ENCODE measurements at regions not wholly inside any gene's neighbourhood (a gene's known extent, or its start where the extent isn't known, plus 50 kb on each side); places are given as distances from the start of the nearest gene placed in this dataset.

GRCh38 chr16:9392956-9393355 lies 301.5 kb downstream of the HAPSTR1 start:
- Histone ChIP-seq H3K4me3 (ENCODE audit: low read depth in 1 of 3, low read length in 3 of 3) (no peak overlapping the region), H3K9ac (ENCODE audit: low read depth in 1 of 2, low read length in 2 of 2) (no peak overlapping the region), H3K27me3 (ENCODE audit: control insufficient read depth in 4 of 4, insufficient read depth in 4 of 4, low read length in 3 of 4) (no peaks in the 10 kb centered on the region), H3K36me3 (ENCODE audit: control insufficient read depth in 4 of 4, insufficient read depth in 3 of 4, low read depth in 1 of 4, low read length in 3 of 4) (peaks cover 0 to 2% (median 0%) of the 10 kb centered on the region in 4 donors), H3K27ac (ENCODE audit: low read depth in 1 of 2, low read length in 2 of 2) (no peak overlapping the region), H3K9me3 (ENCODE audit: control insufficient read depth in 4 of 4, low read length in 3 of 4) (peaks cover 0 to 1% (median 0%) of the 10 kb centered on the region in 4 donors), H3K4me1 (ENCODE audit: control insufficient read depth in 4 of 4, insufficient read depth in 4 of 4, low read length in 3 of 4) (peaks cover 0 to 11% (median 4%) of the 10 kb centered on the region in 4 donors)
- no peak for DNase-seq (ENCODE audit: low spot score)
- TF ChIP-seq, protein P1, sequence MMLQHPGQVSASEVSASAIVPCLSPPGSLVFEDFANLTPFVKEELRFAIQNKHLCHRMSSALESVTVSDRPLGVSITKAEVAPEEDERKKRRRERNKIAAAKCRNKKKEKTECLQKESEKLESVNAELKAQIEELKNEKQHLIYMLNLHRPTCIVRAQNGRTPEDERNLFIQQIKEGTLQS (IDR thresholded peaks at IDR 0.05), result no peak
- TF ChIP-seq NR2F2 (IDR thresholded peaks at IDR 0.05) (no peak), HNF4A (conservative IDR thresholded peaks at IDR 0.05) (no peak), RAD21 (IDR thresholded peaks at IDR 0.05) (no peak), SP1 (IDR thresholded peaks at IDR 0.05) (no peak), FOXA1 (IDR thresholded peaks at IDR 0.05) (no peak), YY1 (IDR thresholded peaks at IDR 0.05) (no peak), RXRA (IDR thresholded peaks at IDR 0.05) (no peak), HNF4G (IDR thresholded peaks at IDR 0.05) (no peak), TAF1 (conservative IDR thresholded peaks at IDR 0.05) (no peak), JUND (IDR thresholded peaks at IDR 0.05) (no peak), EGR1 (IDR thresholded peaks at IDR 0.05; ENCODE audit: low read depth in 2 of 2) (no peak), REST (IDR thresholded peaks at IDR 0.05) (no peak), FOXA2 (IDR thresholded peaks at IDR 0.05) (no peak), GABPA (IDR thresholded peaks at IDR 0.05 in 1 of 2, conservative IDR thresholded peaks at IDR 0.05 in 1 of 2) (no peak)
- TF ChIP-seq, protein P2, sequence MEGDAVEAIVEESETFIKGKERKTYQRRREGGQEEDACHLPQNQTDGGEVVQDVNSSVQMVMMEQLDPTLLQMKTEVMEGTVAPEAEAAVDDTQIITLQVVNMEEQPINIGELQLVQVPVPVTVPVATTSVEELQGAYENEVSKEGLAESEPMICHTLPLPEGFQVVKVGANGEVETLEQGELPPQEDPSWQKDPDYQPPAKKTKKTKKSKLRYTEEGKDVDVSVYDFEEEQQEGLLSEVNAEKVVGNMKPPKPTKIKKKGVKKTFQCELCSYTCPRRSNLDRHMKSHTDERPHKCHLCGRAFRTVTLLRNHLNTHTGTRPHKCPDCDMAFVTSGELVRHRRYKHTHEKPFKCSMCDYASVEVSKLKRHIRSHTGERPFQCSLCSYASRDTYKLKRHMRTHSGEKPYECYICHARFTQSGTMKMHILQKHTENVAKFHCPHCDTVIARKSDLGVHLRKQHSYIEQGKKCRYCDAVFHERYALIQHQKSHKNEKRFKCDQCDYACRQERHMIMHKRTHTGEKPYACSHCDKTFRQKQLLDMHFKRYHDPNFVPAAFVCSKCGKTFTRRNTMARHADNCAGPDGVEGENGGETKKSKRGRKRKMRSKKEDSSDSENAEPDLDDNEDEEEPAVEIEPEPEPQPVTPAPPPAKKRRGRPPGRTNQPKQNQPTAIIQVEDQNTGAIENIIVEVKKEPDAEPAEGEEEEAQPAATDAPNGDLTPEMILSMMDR (IDR thresholded peaks at IDR 0.05; ENCODE audit: low read depth, low read length, missing input control), result no peak
- TF ChIP-seq, protein P3, sequence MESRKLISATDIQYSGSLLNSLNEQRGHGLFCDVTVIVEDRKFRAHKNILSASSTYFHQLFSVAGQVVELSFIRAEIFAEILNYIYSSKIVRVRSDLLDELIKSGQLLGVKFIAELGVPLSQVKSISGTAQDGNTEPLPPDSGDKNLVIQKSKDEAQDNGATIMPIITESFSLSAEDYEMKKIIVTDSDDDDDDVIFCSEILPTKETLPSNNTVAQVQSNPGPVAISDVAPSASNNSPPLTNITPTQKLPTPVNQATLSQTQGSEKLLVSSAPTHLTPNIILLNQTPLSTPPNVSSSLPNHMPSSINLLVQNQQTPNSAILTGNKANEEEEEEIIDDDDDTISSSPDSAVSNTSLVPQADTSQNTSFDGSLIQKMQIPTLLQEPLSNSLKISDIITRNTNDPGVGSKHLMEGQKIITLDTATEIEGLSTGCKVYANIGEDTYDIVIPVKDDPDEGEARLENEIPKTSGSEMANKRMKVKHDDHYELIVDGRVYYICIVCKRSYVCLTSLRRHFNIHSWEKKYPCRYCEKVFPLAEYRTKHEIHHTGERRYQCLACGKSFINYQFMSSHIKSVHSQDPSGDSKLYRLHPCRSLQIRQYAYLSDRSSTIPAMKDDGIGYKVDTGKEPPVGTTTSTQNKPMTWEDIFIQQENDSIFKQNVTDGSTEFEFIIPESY (IDR thresholded peaks at IDR 0.05), result no peak
- TF ChIP-seq, protein P4, sequence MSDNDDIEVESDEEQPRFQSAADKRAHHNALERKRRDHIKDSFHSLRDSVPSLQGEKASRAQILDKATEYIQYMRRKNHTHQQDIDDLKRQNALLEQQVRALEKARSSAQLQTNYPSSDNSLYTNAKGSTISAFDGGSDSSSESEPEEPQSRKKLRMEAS (IDR thresholded peaks at IDR 0.05), result no peak
- WGBS, result 80% methylated on average over 7 of the region's 7 CpGs

All from liver (tissue), 8 donors.